GM18502 (cell line): ENCODE measurements at regions not wholly inside any gene's neighbourhood (a gene's known extent, or its start where the extent isn't known, plus 50 kb on each side); places are given as distances from the start of the nearest gene placed in this dataset.

ENCODE experiments used
- ATAC-seq: cut with Tn5 transposase; IDR thresholded peaks from one replicate; pipeline ENCODE4 v1.9.1; 2021; ENCODE audit warnings: mild to moderate bottlenecking; ENCODE audit not compliant: unreplicated experiment, poor library complexity

DNA sequence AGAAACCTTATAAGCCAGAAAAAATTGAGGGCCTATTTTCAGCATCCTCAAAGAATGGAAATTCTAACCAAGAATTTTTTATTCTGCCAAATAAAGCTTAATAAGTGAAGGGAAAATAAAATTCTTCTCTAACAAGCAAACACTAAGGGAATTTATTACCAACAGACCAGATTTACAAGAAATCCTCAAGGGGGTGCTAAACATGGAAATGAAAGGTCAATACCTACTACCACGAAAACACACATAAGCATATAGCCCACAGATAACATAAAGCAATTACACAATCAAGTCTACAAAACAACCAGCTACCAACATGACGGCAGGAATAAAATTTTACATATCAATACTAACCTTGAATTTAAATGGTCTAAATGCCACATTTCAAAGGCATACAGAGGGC lies 883.5 kb downstream of the SI start:
- no peak for ATAC-seq

- ATAC-seq = no peak
These were observed 885.3 kb downstream of the SI start for GRCh38 chr3:164192974-164193373.

GRCh38 chr3:164190566-164190965 lies 887.7 kb downstream of the SI start:
- no peak for ATAC-seq

- ATAC-seq = no peak
These were observed 892.2 kb downstream of the SI start for GRCh38 chr3:164186095-164186494.

DNA sequence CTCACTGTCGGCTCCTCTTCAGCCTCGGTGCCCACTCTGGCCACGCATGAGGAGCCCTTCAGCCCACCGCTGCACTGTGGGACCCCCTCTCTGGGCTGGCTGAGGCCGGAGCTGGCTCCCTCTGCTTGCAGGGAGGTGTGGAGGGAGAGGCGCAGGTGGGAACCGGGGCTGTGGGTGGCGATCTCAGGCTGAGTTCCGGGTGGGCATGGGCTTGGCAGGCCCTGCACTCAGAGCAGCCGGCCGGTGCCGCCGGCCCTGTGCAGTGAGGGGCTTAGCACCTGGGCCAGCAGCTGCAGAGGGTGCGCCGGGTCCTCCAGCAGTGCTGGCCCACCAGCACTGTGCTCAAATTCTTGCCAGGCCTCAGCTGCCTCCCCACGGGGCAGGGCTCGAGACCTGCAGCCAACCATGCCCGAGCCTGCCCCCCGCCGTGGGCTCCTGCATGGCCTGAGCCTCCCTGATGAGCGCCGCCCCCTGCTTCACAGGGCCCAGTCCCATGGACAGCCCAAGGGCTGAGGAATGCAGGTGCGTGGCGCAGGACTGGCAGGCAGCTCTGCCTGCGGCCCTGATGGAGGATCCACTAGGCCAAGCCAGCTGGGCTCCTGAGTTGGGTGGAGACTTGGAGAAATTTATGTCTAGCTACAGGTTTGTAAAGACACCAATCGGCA lies 899.1 kb downstream of the SI start:
- ATAC-seq = no peak

- no peak for ATAC-seq
These were observed 904.2 kb downstream of the SI start for GRCh38 chr3:164174059-164174458.

- ATAC-seq = no peak
These were observed 922.9 kb downstream of the SI start for GRCh38 chr3:164155400-164155799.

DNA sequence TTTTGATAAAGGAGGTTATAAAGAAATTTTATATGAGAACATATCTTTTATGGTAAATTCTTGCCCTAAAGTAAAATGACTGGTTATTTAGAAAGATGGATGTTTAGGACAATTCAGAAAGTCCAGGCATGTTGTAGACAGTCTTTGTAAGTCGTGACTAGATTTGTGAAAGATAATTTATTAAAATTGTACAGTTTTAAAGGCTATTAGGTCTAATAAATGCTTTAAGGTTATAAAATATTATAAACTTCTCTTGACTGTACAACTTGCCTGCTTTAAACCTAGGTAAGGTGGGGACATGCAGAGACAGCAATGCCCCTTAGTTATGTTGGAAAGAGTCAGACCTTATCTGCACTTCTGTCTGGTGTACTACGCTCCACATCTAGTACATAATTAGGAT lies 933.5 kb downstream of the SI start:
- ATAC-seq = no peak

DNA sequence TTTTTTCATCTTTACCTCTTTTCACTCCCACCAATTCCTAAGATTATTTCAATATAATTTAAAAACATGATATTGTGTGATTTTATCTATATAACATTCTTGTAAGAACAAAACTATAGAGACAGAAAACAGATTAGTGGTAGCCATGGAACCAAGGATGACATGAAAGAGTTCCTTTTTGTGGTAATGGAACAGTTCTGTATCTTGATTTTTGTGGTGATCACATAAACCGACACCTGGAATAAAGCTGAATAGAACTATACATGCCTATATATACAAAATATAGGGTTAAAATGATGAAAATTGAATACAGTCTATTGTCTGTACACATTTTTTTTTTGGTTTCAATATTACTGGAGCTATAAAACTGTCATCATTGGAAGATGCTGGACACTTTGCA lies 945.4 kb downstream of the SI start:
- no peak for ATAC-seq

- no peak for ATAC-seq
These were observed 964.6 kb downstream of the SI start for GRCh38 chr3:164113371-164114332.

GRCh38 chr3:164096352-164096751 lies 981.9 kb downstream of the SI start:
- no peak for ATAC-seq

- no peak for ATAC-seq
These were observed 982.3 kb downstream of the SI start for GRCh38 chr3:164095949-164096348.

DNA sequence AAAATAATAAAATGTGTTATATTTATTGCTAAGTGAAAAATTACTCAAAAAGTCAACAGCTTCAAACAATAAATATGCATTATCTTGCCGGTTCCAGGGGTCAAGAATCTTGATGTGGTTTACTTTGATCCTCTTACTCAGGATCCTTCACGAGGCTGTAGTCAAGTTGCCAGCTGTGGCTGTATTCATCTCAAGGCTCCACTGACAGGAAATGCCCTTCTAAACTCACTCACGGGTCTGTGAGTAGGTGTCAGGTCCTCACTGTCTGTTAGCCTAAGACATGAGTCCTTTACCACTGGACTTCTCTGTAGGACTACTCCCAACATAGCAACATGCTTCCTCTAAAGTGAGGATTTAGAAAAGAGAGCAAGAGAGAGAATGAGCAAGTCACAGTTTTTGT lies 983.0 kb downstream of the SI start:
- ATAC-seq = no peak

- no peak for ATAC-seq
These were observed 983.8 kb downstream of the SI start for GRCh38 chr3:164094546-164094945.

GRCh38 chr3:164080208-164080607 lies 998.1 kb downstream of the SI start:
- ATAC-seq = no peak

DNA sequence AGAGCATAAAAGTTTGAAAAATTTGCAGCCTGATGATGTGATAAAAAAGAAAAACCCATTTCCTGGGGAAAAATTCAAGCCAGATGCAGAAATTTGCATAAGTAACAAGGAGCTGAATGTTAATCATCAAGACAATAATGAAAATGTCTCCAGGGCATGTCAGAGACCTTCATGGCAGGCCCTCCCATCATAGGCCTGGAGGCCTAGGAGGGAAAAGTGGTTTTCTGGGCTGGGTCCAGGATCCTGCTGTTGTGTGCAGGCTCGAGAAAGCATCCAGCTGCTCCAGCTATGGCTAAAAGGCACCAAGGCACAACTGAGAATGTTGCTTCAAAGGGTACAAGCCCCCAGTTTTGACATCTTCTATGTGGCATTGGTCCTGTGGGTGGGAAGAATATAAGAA lies 1014.0 kb downstream of the SI start:
- ATAC-seq = no peak

DNA sequence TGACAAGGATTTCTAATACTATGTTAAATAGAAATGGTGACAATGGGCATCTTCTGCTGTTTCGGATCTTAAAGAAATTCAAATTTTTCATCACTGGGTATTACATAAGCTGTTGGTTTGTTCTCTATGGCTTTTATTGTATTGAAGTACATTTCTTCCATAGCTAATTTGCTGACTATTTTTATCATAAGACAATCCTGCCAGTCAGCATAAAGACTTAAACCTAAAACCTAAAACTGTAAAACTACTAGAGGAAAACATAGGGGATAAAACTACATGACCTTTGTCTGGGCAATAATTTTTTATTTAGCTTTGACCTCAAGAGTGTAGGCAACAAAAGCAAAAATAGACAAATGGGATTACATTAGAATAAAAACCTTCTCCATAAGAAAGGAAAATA lies 1017.4 kb downstream of the SI start:
- ATAC-seq = no peak

GRCh38 chr3:164049847-164050246 lies 1028.4 kb downstream of the SI start:
- ATAC-seq = no peak

DNA sequence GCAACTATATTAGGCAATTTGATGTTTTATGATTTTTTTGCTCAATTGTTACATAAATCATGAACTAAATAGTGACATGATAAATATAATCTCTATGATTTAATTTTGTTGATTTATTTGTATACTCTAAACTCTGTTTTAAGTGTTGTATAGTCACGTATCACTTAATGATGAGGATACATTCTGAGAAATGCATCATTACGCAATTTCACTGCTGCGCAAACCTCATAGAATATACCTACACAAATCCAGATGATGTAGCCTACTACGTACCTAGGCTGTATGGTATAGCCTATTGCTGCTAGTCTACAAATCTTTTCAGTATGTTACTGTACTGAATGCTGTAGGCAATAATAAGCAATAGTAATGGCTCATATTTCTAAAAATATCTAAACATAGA lies 1029.8 kb downstream of the SI start:
- ATAC-seq = no peak

- no peak for ATAC-seq
These were observed 1037.3 kb downstream of the SI start for GRCh38 chr3:164040991-164041390.

DNA sequence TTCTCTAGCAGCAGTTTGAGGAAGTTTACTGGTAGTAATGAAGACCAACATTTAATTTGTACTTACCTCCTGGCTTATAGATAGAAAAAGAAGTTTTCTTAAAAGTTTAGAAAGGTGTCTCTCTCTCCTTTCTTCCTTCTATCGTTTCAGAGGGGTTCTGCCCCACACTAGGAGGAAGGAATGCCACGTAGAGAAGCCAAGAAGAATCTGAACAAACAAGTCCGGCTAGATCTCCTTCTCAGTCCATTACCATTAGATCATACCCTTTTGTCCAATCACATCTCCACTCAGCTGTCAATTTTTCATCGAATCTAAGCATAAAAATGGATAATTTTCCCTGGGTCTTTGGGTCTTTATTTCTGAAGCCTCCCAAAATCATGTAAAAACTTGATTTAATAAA lies 1048.1 kb downstream of the SI start:
- ATAC-seq = no peak

DNA sequence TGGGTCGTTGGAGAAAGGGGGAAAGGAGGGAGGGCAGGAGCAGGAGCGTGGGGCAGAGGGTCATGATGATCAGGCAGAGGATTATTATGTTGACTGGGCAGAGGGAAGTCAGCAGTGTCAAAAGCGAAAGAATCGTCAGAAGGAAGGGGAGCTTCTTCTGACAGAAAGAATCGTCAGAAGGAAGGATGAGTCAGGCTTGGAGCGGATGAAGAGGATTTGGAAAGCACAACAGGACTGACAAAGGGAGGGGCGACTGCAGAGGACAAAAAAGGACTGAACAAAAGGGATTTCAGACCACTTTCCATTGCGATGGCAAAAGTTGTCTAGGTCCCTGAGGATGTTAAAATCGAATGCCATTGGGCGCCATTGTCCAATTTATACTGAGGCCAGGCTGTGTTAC lies 1053.5 kb downstream of the SI start:
- no peak for ATAC-seq
